H1 (cell line): ENCODE measurements at regions not wholly inside any gene's neighbourhood (a gene's known extent, or its start where the extent isn't known, plus 50 kb on each side); places are given as distances from the start of the nearest gene placed in this dataset.
A peak's percentile ranks its signal among the peaks of the same experiment; 100 is the strongest.

Source experiments
- BRCA1 ChIP-seq: IDR thresholded peaks from 2 replicates; pipeline ENCODE4 v1.6.1; 2012; ENCODE audit warnings: low read depth, low read length, improper control_type of control experiment
- EP300 ChIP-seq, 2 experiments: IDR thresholded peaks; 1 replicate in 1 of 2; 2 replicates in 1 of 2; pipeline ENCODE4 v1.6.1; 2011 to 2012; ENCODE audit warnings: low read depth in 2 of 2, low read length in 2 of 2, mild to moderate bottlenecking in 2 of 2, borderline replicate concordance in 1 of 2, inconsistent platforms in 1 of 2, moderate library complexity in 1 of 2
- HDAC2 ChIP-seq, 2 experiments: fragments of 300-600 bp in 1 of 2; sonication (generic) in 1 of 2; IDR thresholded peaks; 2 replicates each; pipeline ENCODE4 v1.6.1; 2011 to 2012; ENCODE audit warnings: low read depth in 2 of 2, low read length in 2 of 2, mild to moderate bottlenecking in 2 of 2, moderate library complexity in 2 of 2, borderline replicate concordance in 1 of 2, inconsistent platforms in 1 of 2
- JUN ChIP-seq: IDR thresholded peaks from 2 replicates; pipeline ENCODE4 v1.6.1; 2011; ENCODE audit warnings: low read depth, mild to moderate bottlenecking, improper control_type of control experiment, low read length
- NANOG ChIP-seq: IDR thresholded peaks from 2 replicates; pipeline ENCODE4 v1.6.1; 2011; ENCODE audit warnings: low read length, low read depth, mild to moderate bottlenecking, inconsistent platforms; ENCODE audit not compliant: insufficient read depth, poor library complexity, severe bottlenecking
- RAD21 ChIP-seq, 2 experiments: IDR thresholded peaks in 1 of 2; conservative IDR thresholded peaks in 1 of 2; 2 replicates each; pipeline ENCODE4 v1.6.1; 2011; ENCODE audit warnings: low read depth in 2 of 2, low read length in 2 of 2, improper control_type of control experiment in 1 of 2, inconsistent platforms in 1 of 2, mild to moderate bottlenecking in 1 of 2, moderate library complexity in 1 of 2
- SRF ChIP-seq: IDR thresholded peaks from 2 replicates; pipeline ENCODE4 v1.6.1; 2011; ENCODE audit warnings: mild to moderate bottlenecking, low read depth, low read length, moderate library complexity
- YY1 ChIP-seq: IDR thresholded peaks from 2 replicates; pipeline ENCODE4 v1.6.1; 2011; ENCODE audit warnings: low read depth, mild to moderate bottlenecking, low read length
- TF ChIP-seq, protein P1 (sequence below): IDR thresholded peaks from 2 replicates; pipeline ENCODE4 v1.6.1; 2011; ENCODE audit warnings: low read depth, mild to moderate bottlenecking, low read length; ENCODE audit not compliant: insufficient read depth
- TF ChIP-seq, protein P2 (sequence below): fragments of 300-600 bp; sonication (generic); IDR thresholded peaks from 2 replicates; pipeline ENCODE4 v1.7.1; 2012; ENCODE audit warnings: low read length, moderate library complexity, mild to moderate bottlenecking, inconsistent platforms; ENCODE audit not compliant: insufficient replicate concordance

DNA sequence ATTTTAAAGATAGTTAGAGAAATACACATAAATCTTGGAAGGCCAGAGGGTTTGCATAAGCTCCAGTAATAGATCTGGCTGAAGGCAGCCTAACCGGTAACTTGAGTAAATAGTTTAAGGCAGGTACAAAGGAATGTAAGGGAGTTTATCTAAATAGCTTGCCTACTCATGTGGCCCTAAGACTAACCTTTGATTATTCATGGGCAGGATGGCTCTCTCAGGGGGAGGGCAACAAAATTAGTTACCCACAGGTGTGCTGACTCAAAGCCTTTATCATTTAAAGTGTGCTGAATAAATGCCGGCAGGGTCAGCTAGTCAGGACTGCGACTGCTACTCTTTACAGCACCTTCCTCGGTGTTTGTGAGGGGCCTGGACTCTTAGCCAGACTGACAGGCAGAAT lies 761.3 kb upstream of the KIF2B start (continued):
- no peak; the same call in 1 of the 2 replicates for TF ChIP-seq YY1
- peak; percentile 95 for TF ChIP-seq NANOG
- 0 out of 2 replicates have a peak, but pooled peaks have one; percentile 25 for TF ChIP-seq JUN
- TF ChIP-seq RAD21 (IDR thresholded peaks at IDR 0.05 in 1 of 2, conservative IDR thresholded peaks at IDR 0.05 in 1 of 2; ENCODE audit: low read depth in 2 of 2, low read length in 2 of 2), result no peak
- TF ChIP-seq HDAC2 (IDR thresholded peaks at IDR 0.05; ENCODE audit: borderline replicate concordance in 1 of 2, low read depth in 2 of 2, low read length in 2 of 2), result peak in 1 of 2 experiments; percentile 43; a peak in 1 of 4 replicates
- TF ChIP-seq SRF, result no peak
- peak in 1 of 2 experiments; percentile 82; a peak in 1 of 3 replicates for TF ChIP-seq EP300 (IDR thresholded peaks at IDR 0.05; ENCODE audit: borderline replicate concordance in 1 of 2, low read depth in 2 of 2, low read length in 2 of 2)
- no peak for TF ChIP-seq BRCA1
- TF ChIP-seq, protein P1, sequence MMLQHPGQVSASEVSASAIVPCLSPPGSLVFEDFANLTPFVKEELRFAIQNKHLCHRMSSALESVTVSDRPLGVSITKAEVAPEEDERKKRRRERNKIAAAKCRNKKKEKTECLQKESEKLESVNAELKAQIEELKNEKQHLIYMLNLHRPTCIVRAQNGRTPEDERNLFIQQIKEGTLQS, result no peak
- TF ChIP-seq, protein P2, sequence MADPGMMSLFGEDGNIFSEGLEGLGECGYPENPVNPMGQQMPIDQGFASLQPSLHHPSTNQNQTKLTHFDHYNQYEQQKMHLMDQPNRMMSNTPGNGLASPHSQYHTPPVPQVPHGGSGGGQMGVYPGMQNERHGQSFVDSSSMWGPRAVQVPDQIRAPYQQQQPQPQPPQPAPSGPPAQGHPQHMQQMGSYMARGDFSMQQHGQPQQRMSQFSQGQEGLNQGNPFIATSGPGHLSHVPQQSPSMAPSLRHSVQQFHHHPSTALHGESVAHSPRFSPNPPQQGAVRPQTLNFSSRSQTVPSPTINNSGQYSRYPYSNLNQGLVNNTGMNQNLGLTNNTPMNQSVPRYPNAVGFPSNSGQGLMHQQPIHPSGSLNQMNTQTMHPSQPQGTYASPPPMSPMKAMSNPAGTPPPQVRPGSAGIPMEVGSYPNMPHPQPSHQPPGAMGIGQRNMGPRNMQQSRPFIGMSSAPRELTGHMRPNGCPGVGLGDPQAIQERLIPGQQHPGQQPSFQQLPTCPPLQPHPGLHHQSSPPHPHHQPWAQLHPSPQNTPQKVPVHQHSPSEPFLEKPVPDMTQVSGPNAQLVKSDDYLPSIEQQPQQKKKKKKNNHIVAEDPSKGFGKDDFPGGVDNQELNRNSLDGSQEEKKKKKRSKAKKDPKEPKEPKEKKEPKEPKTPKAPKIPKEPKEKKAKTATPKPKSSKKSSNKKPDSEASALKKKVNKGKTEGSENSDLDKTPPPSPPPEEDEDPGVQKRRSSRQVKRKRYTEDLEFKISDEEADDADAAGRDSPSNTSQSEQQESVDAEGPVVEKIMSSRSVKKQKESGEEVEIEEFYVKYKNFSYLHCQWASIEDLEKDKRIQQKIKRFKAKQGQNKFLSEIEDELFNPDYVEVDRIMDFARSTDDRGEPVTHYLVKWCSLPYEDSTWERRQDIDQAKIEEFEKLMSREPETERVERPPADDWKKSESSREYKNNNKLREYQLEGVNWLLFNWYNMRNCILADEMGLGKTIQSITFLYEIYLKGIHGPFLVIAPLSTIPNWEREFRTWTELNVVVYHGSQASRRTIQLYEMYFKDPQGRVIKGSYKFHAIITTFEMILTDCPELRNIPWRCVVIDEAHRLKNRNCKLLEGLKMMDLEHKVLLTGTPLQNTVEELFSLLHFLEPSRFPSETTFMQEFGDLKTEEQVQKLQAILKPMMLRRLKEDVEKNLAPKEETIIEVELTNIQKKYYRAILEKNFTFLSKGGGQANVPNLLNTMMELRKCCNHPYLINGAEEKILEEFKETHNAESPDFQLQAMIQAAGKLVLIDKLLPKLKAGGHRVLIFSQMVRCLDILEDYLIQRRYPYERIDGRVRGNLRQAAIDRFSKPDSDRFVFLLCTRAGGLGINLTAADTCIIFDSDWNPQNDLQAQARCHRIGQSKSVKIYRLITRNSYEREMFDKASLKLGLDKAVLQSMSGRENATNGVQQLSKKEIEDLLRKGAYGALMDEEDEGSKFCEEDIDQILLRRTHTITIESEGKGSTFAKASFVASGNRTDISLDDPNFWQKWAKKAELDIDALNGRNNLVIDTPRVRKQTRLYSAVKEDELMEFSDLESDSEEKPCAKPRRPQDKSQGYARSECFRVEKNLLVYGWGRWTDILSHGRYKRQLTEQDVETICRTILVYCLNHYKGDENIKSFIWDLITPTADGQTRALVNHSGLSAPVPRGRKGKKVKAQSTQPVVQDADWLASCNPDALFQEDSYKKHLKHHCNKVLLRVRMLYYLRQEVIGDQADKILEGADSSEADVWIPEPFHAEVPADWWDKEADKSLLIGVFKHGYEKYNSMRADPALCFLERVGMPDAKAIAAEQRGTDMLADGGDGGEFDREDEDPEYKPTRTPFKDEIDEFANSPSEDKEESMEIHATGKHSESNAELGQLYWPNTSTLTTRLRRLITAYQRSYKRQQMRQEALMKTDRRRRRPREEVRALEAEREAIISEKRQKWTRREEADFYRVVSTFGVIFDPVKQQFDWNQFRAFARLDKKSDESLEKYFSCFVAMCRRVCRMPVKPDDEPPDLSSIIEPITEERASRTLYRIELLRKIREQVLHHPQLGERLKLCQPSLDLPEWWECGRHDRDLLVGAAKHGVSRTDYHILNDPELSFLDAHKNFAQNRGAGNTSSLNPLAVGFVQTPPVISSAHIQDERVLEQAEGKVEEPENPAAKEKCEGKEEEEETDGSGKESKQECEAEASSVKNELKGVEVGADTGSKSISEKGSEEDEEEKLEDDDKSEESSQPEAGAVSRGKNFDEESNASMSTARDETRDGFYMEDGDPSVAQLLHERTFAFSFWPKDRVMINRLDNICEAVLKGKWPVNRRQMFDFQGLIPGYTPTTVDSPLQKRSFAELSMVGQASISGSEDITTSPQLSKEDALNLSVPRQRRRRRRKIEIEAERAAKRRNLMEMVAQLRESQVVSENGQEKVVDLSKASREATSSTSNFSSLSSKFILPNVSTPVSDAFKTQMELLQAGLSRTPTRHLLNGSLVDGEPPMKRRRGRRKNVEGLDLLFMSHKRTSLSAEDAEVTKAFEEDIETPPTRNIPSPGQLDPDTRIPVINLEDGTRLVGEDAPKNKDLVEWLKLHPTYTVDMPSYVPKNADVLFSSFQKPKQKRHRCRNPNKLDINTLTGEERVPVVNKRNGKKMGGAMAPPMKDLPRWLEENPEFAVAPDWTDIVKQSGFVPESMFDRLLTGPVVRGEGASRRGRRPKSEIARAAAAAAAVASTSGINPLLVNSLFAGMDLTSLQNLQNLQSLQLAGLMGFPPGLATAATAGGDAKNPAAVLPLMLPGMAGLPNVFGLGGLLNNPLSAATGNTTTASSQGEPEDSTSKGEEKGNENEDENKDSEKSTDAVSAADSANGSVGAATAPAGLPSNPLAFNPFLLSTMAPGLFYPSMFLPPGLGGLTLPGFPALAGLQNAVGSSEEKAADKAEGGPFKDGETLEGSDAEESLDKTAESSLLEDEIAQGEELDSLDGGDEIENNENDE, result peak; percentile 53
